Lower leg skin (tissue), 3 donors: ENCODE measurements at regions not wholly inside any gene's neighbourhood (a gene's known extent, or its start where the extent isn't known, plus 50 kb on each side); places are given as distances from the start of the nearest gene placed in this dataset.

ENCODE experiments used
- POLR2A ChIP-seq, 2 donors: fragments of 450-650 bp; IDR thresholded peaks; one replicate each; pipeline ENCODE4 v1.6.1; 2016 to 2017; ENCODE audit warnings: antibody characterized with exemption in 2 of 2, mild to moderate bottlenecking in 1 of 2, moderate library complexity in 1 of 2
- TF ChIP-seq, protein P1 (sequence below), 3 donors: fragments of 450-650 bp; IDR thresholded peaks; one replicate each; pipeline ENCODE4 v1.5.1; 2016; ENCODE audit warnings: antibody characterized with exemption in 3 of 3, mild to moderate bottlenecking in 3 of 3, moderate library complexity in 2 of 3

DNA sequence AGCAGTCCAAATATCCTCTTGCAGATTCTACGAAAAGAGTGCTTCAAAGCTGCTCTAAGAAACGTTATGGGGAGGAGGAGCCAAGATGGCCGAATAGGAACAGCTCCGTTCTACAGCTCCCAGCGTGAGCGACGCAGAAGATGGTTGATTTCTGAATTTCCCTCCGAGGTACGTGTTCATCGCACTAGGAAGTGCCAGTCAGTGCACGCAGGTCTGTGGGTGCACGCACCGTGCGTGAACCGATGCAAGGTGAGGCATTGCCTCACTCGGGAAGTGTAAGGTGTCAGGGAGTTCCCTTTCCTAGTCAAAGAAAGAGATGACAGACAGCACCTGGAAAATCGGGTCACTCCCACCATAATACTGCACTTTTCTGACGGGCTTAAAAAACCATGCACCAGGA is 272.1 kb upstream of the DEFB115 start:
- TF ChIP-seq, protein P1, sequence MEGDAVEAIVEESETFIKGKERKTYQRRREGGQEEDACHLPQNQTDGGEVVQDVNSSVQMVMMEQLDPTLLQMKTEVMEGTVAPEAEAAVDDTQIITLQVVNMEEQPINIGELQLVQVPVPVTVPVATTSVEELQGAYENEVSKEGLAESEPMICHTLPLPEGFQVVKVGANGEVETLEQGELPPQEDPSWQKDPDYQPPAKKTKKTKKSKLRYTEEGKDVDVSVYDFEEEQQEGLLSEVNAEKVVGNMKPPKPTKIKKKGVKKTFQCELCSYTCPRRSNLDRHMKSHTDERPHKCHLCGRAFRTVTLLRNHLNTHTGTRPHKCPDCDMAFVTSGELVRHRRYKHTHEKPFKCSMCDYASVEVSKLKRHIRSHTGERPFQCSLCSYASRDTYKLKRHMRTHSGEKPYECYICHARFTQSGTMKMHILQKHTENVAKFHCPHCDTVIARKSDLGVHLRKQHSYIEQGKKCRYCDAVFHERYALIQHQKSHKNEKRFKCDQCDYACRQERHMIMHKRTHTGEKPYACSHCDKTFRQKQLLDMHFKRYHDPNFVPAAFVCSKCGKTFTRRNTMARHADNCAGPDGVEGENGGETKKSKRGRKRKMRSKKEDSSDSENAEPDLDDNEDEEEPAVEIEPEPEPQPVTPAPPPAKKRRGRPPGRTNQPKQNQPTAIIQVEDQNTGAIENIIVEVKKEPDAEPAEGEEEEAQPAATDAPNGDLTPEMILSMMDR (IDR thresholded peaks at IDR 0.05): no peak
- TF ChIP-seq POLR2A (IDR thresholded peaks at IDR 0.05): no peak
